ENCODE measurements at regions not wholly inside any gene's neighbourhood (a gene's known extent, or its start where the extent isn't known, plus 50 kb on each side); places are given as distances from the start of the nearest gene placed in this dataset.
"Not testable (repeated sequence)": the region's sequence is repeated elsewhere in the genome, so short reads cannot be mapped to it uniquely, and the experiment has no call there.

- TF ChIP-seq CTCF (conservative IDR thresholded peaks at IDR 0.05 in 1 of 2, IDR thresholded peaks at IDR 0.05 in 1 of 2; ENCODE audit: low read depth in 1 of 2, low read length in 2 of 2); EZH2 (IDR thresholded peaks at IDR 0.05; ENCODE audit: low read length, missing control alignments): not testable (repeated sequence)
Observed at GRCh38 chr2:89544110-89544509, 852.6 kb downstream of the RPIA start.

All from fibroblast of lung (primary cell).